22Rv1 (cell line): ENCODE measurements at regions not wholly inside any gene's neighbourhood (a gene's known extent, or its start where the extent isn't known, plus 50 kb on each side); places are given as distances from the start of the nearest gene placed in this dataset.

Experiments used
- CTCF ChIP-seq: fragments of 450-650 bp; IDR thresholded peaks from 2 replicates; pipeline ENCODE4 v1.5.1; 2017; ENCODE audit warnings: mild to moderate bottlenecking
- ZFX ChIP-seq: fragments of 450-650 bp; IDR thresholded peaks from 2 replicates; pipeline ENCODE4 v1.6.1; 2017; ENCODE audit warnings: antibody characterized with exemption, borderline replicate concordance

DNA sequence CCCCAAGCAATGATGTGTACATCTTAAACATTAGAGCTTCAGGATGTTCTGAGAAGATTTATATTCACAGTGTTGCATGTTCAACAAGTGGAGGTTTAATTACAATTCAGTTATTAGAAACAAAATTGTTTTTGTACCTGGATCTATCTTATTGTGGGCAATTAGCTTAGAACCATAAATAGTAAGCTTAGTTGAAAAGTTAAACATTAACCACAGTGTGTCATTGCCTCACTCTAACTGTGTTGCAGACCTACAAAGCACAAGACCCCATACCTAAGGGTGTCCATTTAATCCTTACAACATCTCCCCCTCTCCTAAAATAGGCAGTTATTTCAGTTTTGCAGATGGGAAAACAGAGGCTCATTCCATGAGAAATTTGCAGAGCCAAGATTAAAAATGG lies 632.0 kb upstream of the SOX9 start:
- TF ChIP-seq CTCF (no peak), ZFX (no peak)
